ENCODE measurements at regions not wholly inside any gene's neighbourhood (a gene's known extent, or its start where the extent isn't known, plus 50 kb on each side); places are given as distances from the start of the nearest gene placed in this dataset.

- Mint-ChIP-seq H3K27ac (no peak overlapping the region), H3K4me3 (no peak overlapping the region), H3K27me3 (ENCODE audit: insufficient read depth) (no peaks in the 10 kb centered on the region), H3K36me3 (ENCODE audit: low read depth) (no peaks in the 10 kb centered on the region), H3K9me3 (no peaks in the 10 kb centered on the region), H3K4me1 (ENCODE audit: low read depth) (peaks cover 31% of the 10 kb centered on the region)
- no peak for DNase-seq
- TF ChIP-seq CTCF (IDR thresholded peaks at IDR 0.05): no peak
These were observed 360.4 kb upstream of the DSEL start for GRCh38 chr18:67876871-67877270.

DNA sequence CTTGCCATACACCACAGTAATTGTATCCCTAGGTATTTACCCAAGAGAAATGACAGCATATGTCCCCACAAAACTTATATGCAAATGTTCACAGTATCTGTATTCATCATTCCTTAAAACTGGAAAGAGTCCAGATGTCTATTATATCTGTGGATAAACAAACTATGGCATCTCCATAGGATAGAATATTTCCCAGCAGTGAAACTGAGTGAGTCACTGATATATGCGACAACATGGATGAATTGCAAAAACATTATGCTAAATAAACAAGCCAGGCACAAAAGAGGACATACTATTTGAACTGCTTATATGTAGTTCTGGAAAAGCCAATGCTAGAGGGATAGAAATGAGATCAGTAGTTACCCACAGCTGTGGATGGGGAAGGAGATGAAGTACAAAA, 359.4 kb upstream of the DSEL start:
- DNase-seq: no peak
- Mint-ChIP-seq H3K9me3 (no peaks in the 10 kb centered on the region), H3K36me3 (ENCODE audit: low read depth) (no peaks in the 10 kb centered on the region), H3K27ac (peak overlapping the region; percentile 16; the same call in 1 of the 2 replicates), H3K4me3 (no peak overlapping the region), H3K4me1 (ENCODE audit: low read depth) (peaks cover 31% of the 10 kb centered on the region), H3K27me3 (ENCODE audit: insufficient read depth) (no peaks in the 10 kb centered on the region)
- TF ChIP-seq CTCF (IDR thresholded peaks at IDR 0.05): no peak

GRCh38 chr18:67875060-67875459, 358.5 kb upstream of the DSEL start:
- H3K9me3 Mint-ChIP-seq: no peaks in the 10 kb centered on the region
- H3K4me3 Mint-ChIP-seq: no peak overlapping the region
- H3K36me3 Mint-ChIP-seq (ENCODE audit: low read depth): no peaks in the 10 kb centered on the region
- no peak for TF ChIP-seq CTCF (IDR thresholded peaks at IDR 0.05)
- no peak overlapping the region for H3K27ac Mint-ChIP-seq
- peaks cover 25% of the 10 kb centered on the region for H3K4me1 Mint-ChIP-seq (ENCODE audit: low read depth)
- H3K27me3 Mint-ChIP-seq (ENCODE audit: insufficient read depth): peaks cover 1% of the 10 kb centered on the region; the same call in 1 of the 2 replicates
- no peak for DNase-seq

- TF ChIP-seq CTCF (IDR thresholded peaks at IDR 0.05): no peak
- Mint-ChIP-seq H3K36me3 (ENCODE audit: low read depth) (peaks cover 9% of the 10 kb centered on the region), H3K4me1 (ENCODE audit: low read depth) (peaks cover 68% of the 10 kb centered on the region), H3K27ac (peak overlapping the region; percentile 70), H3K9me3 (no peaks in the 10 kb centered on the region; the same call in 1 of the 2 replicates), H3K27me3 (ENCODE audit: insufficient read depth) (no peaks in the 10 kb centered on the region), H3K4me3 (peak overlapping the region; percentile 8)
- no peak for DNase-seq
These were observed 348.9 kb upstream of the DSEL start for GRCh38 chr18:67865400-67865799.

GRCh38 chr18:67864677-67865340, 348.3 kb upstream of the DSEL start:
- H3K27me3 Mint-ChIP-seq (ENCODE audit: insufficient read depth): no peaks in the 10 kb centered on the region
- peaks cover 74% of the 10 kb centered on the region for H3K4me1 Mint-ChIP-seq (ENCODE audit: low read depth)
- peak overlapping the region; percentile 70 for H3K27ac Mint-ChIP-seq
- DNase-seq: peak; percentile 90
- peaks cover 9% of the 10 kb centered on the region for H3K36me3 Mint-ChIP-seq (ENCODE audit: low read depth)
- peak overlapping the region; percentile 30 for H3K4me3 Mint-ChIP-seq
- TF ChIP-seq CTCF (IDR thresholded peaks at IDR 0.05): peak; percentile 47
- no peaks in the 10 kb centered on the region; the same call in 1 of the 2 replicates for H3K9me3 Mint-ChIP-seq

Data from HFFc6 (cell line).